ENCODE measurements at regions not wholly inside any gene's neighbourhood (a gene's known extent, or its start where the extent isn't known, plus 50 kb on each side); places are given as distances from the start of the nearest gene placed in this dataset.
"Not testable (repeated sequence)": the region's sequence is repeated elsewhere in the genome, so short reads cannot be mapped to it uniquely, and the experiment has no call there.

GRCh38 chr17:68106085-68106484 is 70.5 kb downstream of the KPNA2 start:
- H3K4me3 ChIP-seq (ENCODE audit: low read depth, low read length): no peak overlapping the region
- no peak for DNase-seq (ENCODE audit: low read depth)
- TF ChIP-seq, protein P1, sequence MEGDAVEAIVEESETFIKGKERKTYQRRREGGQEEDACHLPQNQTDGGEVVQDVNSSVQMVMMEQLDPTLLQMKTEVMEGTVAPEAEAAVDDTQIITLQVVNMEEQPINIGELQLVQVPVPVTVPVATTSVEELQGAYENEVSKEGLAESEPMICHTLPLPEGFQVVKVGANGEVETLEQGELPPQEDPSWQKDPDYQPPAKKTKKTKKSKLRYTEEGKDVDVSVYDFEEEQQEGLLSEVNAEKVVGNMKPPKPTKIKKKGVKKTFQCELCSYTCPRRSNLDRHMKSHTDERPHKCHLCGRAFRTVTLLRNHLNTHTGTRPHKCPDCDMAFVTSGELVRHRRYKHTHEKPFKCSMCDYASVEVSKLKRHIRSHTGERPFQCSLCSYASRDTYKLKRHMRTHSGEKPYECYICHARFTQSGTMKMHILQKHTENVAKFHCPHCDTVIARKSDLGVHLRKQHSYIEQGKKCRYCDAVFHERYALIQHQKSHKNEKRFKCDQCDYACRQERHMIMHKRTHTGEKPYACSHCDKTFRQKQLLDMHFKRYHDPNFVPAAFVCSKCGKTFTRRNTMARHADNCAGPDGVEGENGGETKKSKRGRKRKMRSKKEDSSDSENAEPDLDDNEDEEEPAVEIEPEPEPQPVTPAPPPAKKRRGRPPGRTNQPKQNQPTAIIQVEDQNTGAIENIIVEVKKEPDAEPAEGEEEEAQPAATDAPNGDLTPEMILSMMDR (conservative IDR thresholded peaks at IDR 0.05; ENCODE audit: low read depth, low read length): no peak

GRCh38 chr17:68107373-68107772 is 71.8 kb downstream of the KPNA2 start:
- no peak for DNase-seq (ENCODE audit: low read depth)
- TF ChIP-seq, protein P1 (conservative IDR thresholded peaks at IDR 0.05; ENCODE audit: low read depth, low read length): no peak

GRCh38 chr17:68108313-68109000 is 72.9 kb downstream of the KPNA2 start:
- TF ChIP-seq, protein P1 (conservative IDR thresholded peaks at IDR 0.05; ENCODE audit: low read depth, low read length): no peak
- H3K4me3 ChIP-seq (ENCODE audit: low read depth, low read length): no peak overlapping the region
- DNase-seq (ENCODE audit: low read depth): no peak

More at GRCh38 chr17:68107373-68107772, 71.8 kb downstream of the KPNA2 start:
- H3K4me3 ChIP-seq (ENCODE audit: low read depth, low read length): no peak overlapping the region

- not testable (repeated sequence) for H3K4me3 ChIP-seq (ENCODE audit: low read depth, low read length); DNase-seq (ENCODE audit: low read depth)
Measured at GRCh38 chr17:68109404-68109803, 73.9 kb downstream of the KPNA2 start.

- not testable (repeated sequence) for DNase-seq (ENCODE audit: low read depth); H3K4me3 ChIP-seq (ENCODE audit: low read depth, low read length)
Measured at GRCh38 chr17:68116211-68116610, 80.7 kb downstream of the KPNA2 start.

GRCh38 chr17:68122587-68122986 is 87.1 kb downstream of the KPNA2 start:
- DNase-seq (ENCODE audit: low read depth): no peak
- TF ChIP-seq, protein P1 (conservative IDR thresholded peaks at IDR 0.05; ENCODE audit: low read depth, low read length): no peak
- H3K4me3 ChIP-seq (ENCODE audit: low read depth, low read length): no peak overlapping the region

DNA sequence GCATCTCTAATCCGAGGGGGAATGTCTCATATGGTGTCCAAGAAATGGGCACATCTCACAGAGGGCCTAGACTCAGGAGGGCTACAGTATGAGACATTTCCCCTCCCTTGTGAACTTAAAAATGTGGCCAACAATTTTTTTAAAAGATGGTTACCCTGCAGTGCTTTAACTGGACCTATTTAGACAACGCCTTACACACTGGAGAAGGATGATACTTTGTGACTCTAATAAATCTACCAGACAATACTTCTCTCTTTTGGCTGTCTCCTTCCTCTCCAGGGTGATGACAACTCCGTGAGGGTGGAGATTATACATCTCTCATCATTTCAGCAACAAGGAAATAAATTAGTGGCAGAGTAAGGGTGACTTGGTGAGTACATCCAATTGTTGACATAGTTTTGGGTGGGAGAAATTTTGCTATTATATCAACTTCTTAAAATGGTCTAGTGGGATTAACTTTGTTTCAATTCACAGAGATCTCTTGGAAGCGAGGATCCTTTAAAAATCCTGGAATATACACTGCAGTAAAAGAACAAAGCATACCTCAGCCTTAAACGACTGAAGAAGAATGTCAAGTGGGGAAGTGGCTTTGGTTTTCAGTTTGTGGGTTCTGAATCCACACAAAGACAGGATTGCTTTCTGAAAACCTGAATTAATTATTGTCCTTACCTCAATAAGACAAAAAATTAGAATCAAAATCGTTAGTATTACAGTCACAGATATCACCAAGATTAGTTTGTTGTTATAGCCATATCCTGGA is 89.8 kb downstream of the KPNA2 start:
- no peak overlapping the region for H3K4me3 ChIP-seq (ENCODE audit: low read depth, low read length)
- TF ChIP-seq, protein P1 (conservative IDR thresholded peaks at IDR 0.05; ENCODE audit: low read depth, low read length): no peak
- DNase-seq (ENCODE audit: low read depth): no peak

DNA sequence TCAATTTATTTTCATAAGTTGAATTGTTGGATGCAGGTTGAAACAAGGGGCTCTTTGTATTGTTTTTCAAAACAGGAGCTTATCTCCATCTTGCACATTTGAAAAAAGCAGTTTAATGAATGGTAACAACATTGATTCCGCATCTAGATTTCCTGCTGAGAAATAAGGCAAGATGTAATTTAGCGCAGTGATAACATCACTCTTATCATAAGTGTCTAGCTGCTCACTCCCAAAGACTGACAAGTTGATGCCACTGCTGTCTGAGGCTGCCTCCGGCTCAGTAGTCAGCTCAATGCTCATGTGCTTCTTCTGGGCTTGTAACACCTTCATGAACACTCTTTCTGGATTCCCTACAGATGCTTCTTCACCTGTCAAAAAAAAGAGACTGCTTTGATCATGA is 92.4 kb downstream of the KPNA2 start:
- H3K4me3 ChIP-seq (ENCODE audit: low read depth, low read length): no peak overlapping the region
- TF ChIP-seq, protein P1 (conservative IDR thresholded peaks at IDR 0.05; ENCODE audit: low read depth, low read length): no peak
- DNase-seq (ENCODE audit: low read depth): no peak

Data from epithelial cell of proximal tubule (primary cell).